ENCODE measurements at regions not wholly inside any gene's neighbourhood (a gene's known extent, or its start where the extent isn't known, plus 50 kb on each side); places are given as distances from the start of the nearest gene placed in this dataset.

- no peak for DNase-seq
- H3K36me3 ChIP-seq (ENCODE audit: control insufficient read depth, insufficient read depth, low read length) = no peaks in the 10 kb centered on the region
- Mint-ChIP-seq H3K4me1 (peaks cover 0 to 44% (median 20%) of the 10 kb centered on the region in 4 donors), H3K27ac (peak overlapping the region in 1 of 3 donors; percentile 55), H3K36me3 (no peaks in the 10 kb centered on the region), H3K9me3 (no peaks in the 10 kb centered on the region), H3K4me3 (no peak overlapping the region), H3K27me3 (no peaks in the 10 kb centered on the region)
- H3K4me1 ChIP-seq (ENCODE audit: control insufficient read depth, insufficient read depth, low read length, poor library complexity, severe bottlenecking) = peaks cover 13% of the 10 kb centered on the region
- H3K27ac ChIP-seq (ENCODE audit: insufficient read depth, low read length, poor library complexity, severe bottlenecking) = no peak overlapping the region
- ATAC-seq (ENCODE audit: low read depth in 2 of 2) = no peak
- H3K9me3 ChIP-seq (ENCODE audit: control insufficient read depth in 2 of 2, low read length in 2 of 2) = no peaks in the 10 kb centered on the region
- no peaks in the 10 kb centered on the region for H3K27me3 ChIP-seq (ENCODE audit: control insufficient read depth, insufficient read depth, low read length)
- no peak overlapping the region for H3K4me3 ChIP-seq (ENCODE audit: low read depth, low read length)
These were observed 78.4 kb upstream of the MED9 start for GRCh38 chr17:17398188-17398942.

DNA sequence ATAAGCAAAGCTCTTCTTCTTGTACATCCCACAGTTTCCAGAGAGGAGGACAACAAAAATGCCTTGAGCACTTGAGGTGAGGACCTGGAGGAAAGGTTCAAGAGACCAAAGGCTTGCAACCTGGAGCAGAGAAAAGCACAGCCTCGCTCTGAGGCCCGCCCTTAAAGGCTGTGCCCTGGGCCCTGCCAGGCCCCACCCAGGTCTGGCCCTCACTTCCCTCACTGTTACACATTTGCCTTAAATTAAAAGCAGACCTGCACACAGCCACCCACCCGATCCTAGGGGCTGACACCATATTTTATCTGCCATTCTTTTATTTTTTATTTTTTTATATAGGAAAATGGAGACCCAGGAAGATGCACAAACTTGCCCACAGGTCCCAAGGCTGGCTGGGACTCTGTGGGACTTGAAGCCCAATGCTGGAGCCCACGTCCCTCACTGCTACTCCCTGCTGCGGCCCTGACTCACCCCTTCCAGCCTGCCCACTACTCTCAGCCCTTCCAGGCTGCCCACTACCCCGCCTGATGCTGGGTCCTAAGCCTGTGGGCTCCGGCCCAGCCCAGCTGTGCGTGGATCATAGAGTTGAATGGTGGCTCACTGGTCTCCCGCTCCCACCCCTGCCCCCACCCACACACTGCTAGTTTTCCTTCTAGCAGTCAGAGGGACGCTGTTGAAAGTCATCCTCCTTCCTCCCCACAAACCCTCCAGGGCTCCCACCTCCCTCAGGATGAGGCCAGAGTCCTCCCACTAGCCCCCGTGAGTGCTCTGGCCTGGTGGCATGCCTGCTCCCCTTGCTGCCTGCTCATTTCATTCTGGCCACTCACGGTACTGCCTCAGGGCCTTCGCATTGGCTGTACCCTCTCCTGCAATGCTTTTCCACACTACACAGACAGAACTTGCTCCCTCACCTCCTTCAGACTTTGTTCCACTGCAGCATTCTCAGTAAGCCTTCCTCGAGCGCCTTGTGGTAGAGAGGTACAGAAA, 77.6 kb upstream of the MED9 start:
- peaks cover 0 to 51% (median 27%) of the 10 kb centered on the region in 4 donors for H3K4me1 Mint-ChIP-seq
- H3K27me3 Mint-ChIP-seq = no peaks in the 10 kb centered on the region
- H3K4me3 Mint-ChIP-seq = no peak overlapping the region
- no peaks in the 10 kb centered on the region for H3K36me3 Mint-ChIP-seq
- no peak for ATAC-seq (ENCODE audit: low read depth in 2 of 2)
- Histone ChIP-seq H3K27me3 (ENCODE audit: control insufficient read depth, insufficient read depth, low read length) (no peaks in the 10 kb centered on the region), H3K4me3 (ENCODE audit: low read depth, low read length) (no peak overlapping the region), H3K9me3 (ENCODE audit: control insufficient read depth in 2 of 2, low read length in 2 of 2) (no peaks in the 10 kb centered on the region), H3K36me3 (ENCODE audit: control insufficient read depth, insufficient read depth, low read length) (no peaks in the 10 kb centered on the region), H3K27ac (ENCODE audit: insufficient read depth, low read length, poor library complexity, severe bottlenecking) (no peak overlapping the region), H3K4me1 (ENCODE audit: control insufficient read depth, insufficient read depth, low read length, poor library complexity, severe bottlenecking) (peaks cover 22% of the 10 kb centered on the region)
- peak overlapping the region in 1 of 3 donors; percentile 80 for H3K27ac Mint-ChIP-seq
- no peaks in the 10 kb centered on the region for H3K9me3 Mint-ChIP-seq
- DNase-seq = no peak

DNA sequence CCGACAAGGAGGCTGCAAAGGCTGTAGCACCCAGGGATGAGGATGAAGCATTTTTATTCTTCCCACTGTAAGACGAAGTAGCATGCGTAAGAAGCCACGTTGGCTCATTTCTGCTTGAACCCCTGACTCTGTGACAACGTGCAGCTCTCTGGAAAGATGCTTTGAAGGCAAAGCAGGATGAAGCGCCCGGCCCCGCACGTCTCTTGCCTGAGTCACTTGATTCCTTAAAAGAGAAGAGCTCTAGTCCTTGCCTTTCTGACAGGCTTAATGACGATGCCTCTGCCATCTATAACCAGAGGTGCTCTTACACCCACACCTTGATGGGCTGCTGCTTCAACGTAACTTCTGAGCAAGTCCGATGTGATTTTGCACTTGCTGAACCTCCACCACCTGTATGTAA, 76.7 kb upstream of the MED9 start:
- DNase-seq = no peak
- H3K4me1 ChIP-seq (ENCODE audit: control insufficient read depth, insufficient read depth, low read length, poor library complexity, severe bottlenecking) = peaks cover 30% of the 10 kb centered on the region
- H3K9me3 Mint-ChIP-seq = no peaks in the 10 kb centered on the region
- H3K36me3 Mint-ChIP-seq = no peaks in the 10 kb centered on the region
- H3K4me3 Mint-ChIP-seq = no peak overlapping the region
- H3K27ac ChIP-seq (ENCODE audit: insufficient read depth, low read length, poor library complexity, severe bottlenecking) = no peak overlapping the region
- no peak for ATAC-seq (ENCODE audit: low read depth in 2 of 2)
- peak overlapping the region in 1 of 3 donors; percentile 80 for H3K27ac Mint-ChIP-seq
- peaks cover 6 to 59% (median 35%) of the 10 kb centered on the region in 4 donors for H3K4me1 Mint-ChIP-seq
- H3K9me3 ChIP-seq (ENCODE audit: control insufficient read depth in 2 of 2, low read length in 2 of 2) = no peaks in the 10 kb centered on the region
- no peak overlapping the region for H3K4me3 ChIP-seq (ENCODE audit: low read depth, low read length)
- H3K27me3 ChIP-seq (ENCODE audit: control insufficient read depth, insufficient read depth, low read length) = no peaks in the 10 kb centered on the region
- H3K27me3 Mint-ChIP-seq = no peaks in the 10 kb centered on the region
- no peaks in the 10 kb centered on the region for H3K36me3 ChIP-seq (ENCODE audit: control insufficient read depth, insufficient read depth, low read length)

GRCh38 chr17:17400566-17401184, 76.1 kb upstream of the MED9 start:
- no peaks in the 10 kb centered on the region for H3K9me3 ChIP-seq (ENCODE audit: control insufficient read depth in 2 of 2, low read length in 2 of 2)
- peak overlapping the region in 2 of 4 donors; percentile 38 to 66 for H3K4me3 Mint-ChIP-seq
- H3K4me1 ChIP-seq (ENCODE audit: control insufficient read depth, insufficient read depth, low read length, poor library complexity, severe bottlenecking) = peaks cover 36% of the 10 kb centered on the region
- ATAC-seq (ENCODE audit: low read depth in 2 of 2) (no peak), DNase-seq (no peak)
- no peaks in the 10 kb centered on the region for H3K27me3 ChIP-seq (ENCODE audit: control insufficient read depth, insufficient read depth, low read length)
- H3K4me1 Mint-ChIP-seq = peaks cover 8 to 65% (median 39%) of the 10 kb centered on the region in 4 donors
- peak overlapping the region in 2 of 3 donors; percentile 75 to 89 for H3K27ac Mint-ChIP-seq
- H3K9me3 Mint-ChIP-seq = no peaks in the 10 kb centered on the region
- no peak overlapping the region for H3K27ac ChIP-seq (ENCODE audit: insufficient read depth, low read length, poor library complexity, severe bottlenecking)
- no peaks in the 10 kb centered on the region for H3K27me3 Mint-ChIP-seq
- no peaks in the 10 kb centered on the region for H3K36me3 ChIP-seq (ENCODE audit: control insufficient read depth, insufficient read depth, low read length)
- H3K4me3 ChIP-seq (ENCODE audit: low read depth, low read length) = no peak overlapping the region
- H3K36me3 Mint-ChIP-seq = no peaks in the 10 kb centered on the region

GRCh38 chr17:17401271-17401781, 75.5 kb upstream of the MED9 start:
- H3K27ac Mint-ChIP-seq = peak overlapping the region; percentile 23 to 89 (median 75)
- no peaks in the 10 kb centered on the region for H3K27me3 Mint-ChIP-seq

GRCh38 chr17:17402558-17402957, 74.2 kb upstream of the MED9 start:
- Histone ChIP-seq H3K27ac (ENCODE audit: insufficient read depth, low read length, poor library complexity, severe bottlenecking) (no peak overlapping the region), H3K27me3 (ENCODE audit: control insufficient read depth, insufficient read depth, low read length) (no peaks in the 10 kb centered on the region), H3K36me3 (ENCODE audit: control insufficient read depth, insufficient read depth, low read length) (no peaks in the 10 kb centered on the region), H3K4me3 (ENCODE audit: low read depth, low read length) (no peak overlapping the region), H3K9me3 (ENCODE audit: control insufficient read depth in 2 of 2, low read length in 2 of 2) (no peaks in the 10 kb centered on the region), H3K4me1 (ENCODE audit: control insufficient read depth, insufficient read depth, low read length, poor library complexity, severe bottlenecking) (peaks cover 48% of the 10 kb centered on the region)
- Mint-ChIP-seq H3K4me3 (peak overlapping the region in 3 of 4 donors; percentile 74 to 89 (median 80)), H3K9me3 (no peaks in the 10 kb centered on the region), H3K27me3 (no peaks in the 10 kb centered on the region), H3K4me1 (peaks cover 8 to 84% (median 53%) of the 10 kb centered on the region in 4 donors), H3K27ac (peak overlapping the region; percentile 91 to 94 (median 93)), H3K36me3 (no peaks in the 10 kb centered on the region)
- no peak for DNase-seq
- ATAC-seq (ENCODE audit: low read depth in 2 of 2) = no peak

More at GRCh38 chr17:17401271-17401781, 75.5 kb upstream of the MED9 start:
- no peak overlapping the region for H3K4me3 ChIP-seq (ENCODE audit: low read depth, low read length)
- H3K36me3 ChIP-seq (ENCODE audit: control insufficient read depth, insufficient read depth, low read length) = no peaks in the 10 kb centered on the region
- peaks cover 8 to 71% (median 44%) of the 10 kb centered on the region in 4 donors for H3K4me1 Mint-ChIP-seq
- no peak for ATAC-seq (ENCODE audit: low read depth in 2 of 2)
- H3K36me3 Mint-ChIP-seq = no peaks in the 10 kb centered on the region
- H3K4me1 ChIP-seq (ENCODE audit: control insufficient read depth, insufficient read depth, low read length, poor library complexity, severe bottlenecking) = peaks cover 41% of the 10 kb centered on the region
- H3K4me3 Mint-ChIP-seq = peak overlapping the region in 3 of 4 donors; percentile 38 to 66 (median 38)
- H3K27ac ChIP-seq (ENCODE audit: insufficient read depth, low read length, poor library complexity, severe bottlenecking) = no peak overlapping the region
- no peaks in the 10 kb centered on the region for H3K9me3 Mint-ChIP-seq
- H3K27me3 ChIP-seq (ENCODE audit: control insufficient read depth, insufficient read depth, low read length) = no peaks in the 10 kb centered on the region
- no peak for DNase-seq
- no peaks in the 10 kb centered on the region for H3K9me3 ChIP-seq (ENCODE audit: control insufficient read depth in 2 of 2, low read length in 2 of 2)

GRCh38 chr17:17403065-17403464, 73.7 kb upstream of the MED9 start:
- Mint-ChIP-seq H3K4me1 (peaks cover 10 to 88% (median 56%) of the 10 kb centered on the region in 4 donors), H3K36me3 (no peaks in the 10 kb centered on the region), H3K27me3 (no peaks in the 10 kb centered on the region), H3K9me3 (no peaks in the 10 kb centered on the region), H3K27ac (peak overlapping the region; percentile 93 to 94 (median 94)), H3K4me3 (peak overlapping the region; percentile 72 to 84 (median 79))
- H3K36me3 ChIP-seq (ENCODE audit: control insufficient read depth, insufficient read depth, low read length) = no peaks in the 10 kb centered on the region
- ATAC-seq (ENCODE audit: low read depth in 2 of 2) (no peak), DNase-seq (no peak)
- no peaks in the 10 kb centered on the region for H3K9me3 ChIP-seq (ENCODE audit: control insufficient read depth in 2 of 2, low read length in 2 of 2)
- peaks cover 48% of the 10 kb centered on the region for H3K4me1 ChIP-seq (ENCODE audit: control insufficient read depth, insufficient read depth, low read length, poor library complexity, severe bottlenecking)
- H3K27me3 ChIP-seq (ENCODE audit: control insufficient read depth, insufficient read depth, low read length) = no peaks in the 10 kb centered on the region
- H3K4me3 ChIP-seq (ENCODE audit: low read depth, low read length) = no peak overlapping the region
- H3K27ac ChIP-seq (ENCODE audit: insufficient read depth, low read length, poor library complexity, severe bottlenecking) = peak overlapping the region; percentile 66

Data from CD4-positive, CD25-positive, alpha-beta regulatory T cell (primary cell).